HG03432 (cell line): ENCODE measurements at regions not wholly inside any gene's neighbourhood (a gene's known extent, or its start where the extent isn't known, plus 50 kb on each side); places are given as distances from the start of the nearest gene placed in this dataset.
"Not testable (repeated sequence)": the region's sequence is repeated elsewhere in the genome, so short reads cannot be mapped to it uniquely, and the experiment has no call there.

Experiments
- ATAC-seq: cut with Tn5 transposase; IDR thresholded peaks from one replicate; pipeline ENCODE4 v1.9.1; 2021; ENCODE audit warnings: mild to moderate bottlenecking, moderate library complexity; ENCODE audit not compliant: unreplicated experiment

GRCh38 chr4:17020451-17020850 is 122.0 kb upstream of the LDB2 start:
- no peak for ATAC-seq

DNA sequence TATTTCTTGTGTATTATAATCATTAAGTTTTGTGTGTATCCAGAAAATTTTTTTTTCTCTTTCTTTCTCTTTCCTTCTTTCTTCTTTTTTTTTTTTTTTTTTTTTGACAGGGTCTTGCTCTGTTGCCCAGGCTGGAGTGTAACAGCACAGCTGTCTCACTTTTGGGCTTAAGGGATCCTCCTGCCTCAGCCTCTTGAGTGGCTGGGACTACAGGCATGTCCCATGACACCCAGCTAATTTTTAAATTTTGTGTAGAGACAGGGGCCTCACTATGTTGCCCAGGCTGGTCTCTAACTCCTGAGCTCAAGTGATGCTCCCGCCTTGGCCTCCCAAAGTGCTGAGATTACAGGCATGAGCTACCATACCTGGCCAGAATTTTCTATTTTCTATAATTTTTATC is 120.2 kb upstream of the LDB2 start:
- not testable (repeated sequence) for ATAC-seq

DNA sequence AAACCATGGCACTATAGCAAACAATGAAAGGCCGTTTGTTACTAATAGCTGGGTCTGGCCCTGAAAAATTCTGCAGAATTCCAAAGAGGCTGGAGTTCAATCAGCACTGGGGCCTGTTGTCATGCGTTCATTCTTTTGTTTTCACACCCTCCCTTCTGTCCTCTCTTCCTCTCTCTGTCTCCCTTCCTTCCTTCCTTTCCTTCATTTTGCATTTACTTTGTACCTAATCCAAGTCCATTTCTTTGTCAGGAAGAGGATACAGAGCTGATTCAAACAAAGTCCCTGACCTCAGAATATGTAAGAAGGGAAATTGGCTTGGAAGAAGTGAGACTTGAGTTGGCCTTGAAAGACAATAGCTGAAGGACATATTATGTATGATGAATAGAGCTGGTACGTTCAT is 119.6 kb upstream of the LDB2 start:
- ATAC-seq: no peak

DNA sequence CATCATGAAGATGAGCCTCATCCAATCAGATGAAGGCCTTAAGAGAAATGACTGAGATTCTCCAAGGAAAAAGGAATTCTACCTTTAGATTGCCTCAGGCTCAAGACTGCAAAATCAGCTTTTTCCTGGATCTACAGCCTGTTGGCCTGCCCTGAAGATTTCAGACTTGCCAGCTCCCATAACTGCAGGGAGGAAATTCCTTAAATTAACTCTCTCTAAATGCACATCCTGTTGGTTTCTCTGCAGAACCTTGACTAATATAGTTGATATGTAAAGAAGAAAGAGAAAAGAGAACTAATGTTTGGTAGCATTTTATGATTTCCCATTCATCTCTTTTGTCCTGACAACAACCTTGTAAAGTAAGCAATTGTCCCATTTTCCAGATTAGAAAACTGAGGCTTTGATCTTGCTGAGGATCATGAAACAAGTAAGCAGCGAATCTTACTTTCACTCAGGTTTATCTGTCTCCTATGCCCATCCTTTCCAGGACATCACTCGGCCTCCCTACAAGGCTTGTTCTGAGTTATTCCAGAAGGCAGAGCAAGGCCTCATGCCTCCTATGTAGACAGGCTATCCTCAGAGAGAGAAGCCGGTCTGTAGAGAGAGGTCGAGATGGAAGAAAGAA is 115.0 kb upstream of the LDB2 start:
- ATAC-seq: no peak

- no peak for ATAC-seq
Measured at GRCh38 chr4:17012451-17012850, 114.0 kb upstream of the LDB2 start.

- no peak for ATAC-seq
Measured at GRCh38 chr4:17010426-17011087, 112.1 kb upstream of the LDB2 start.

DNA sequence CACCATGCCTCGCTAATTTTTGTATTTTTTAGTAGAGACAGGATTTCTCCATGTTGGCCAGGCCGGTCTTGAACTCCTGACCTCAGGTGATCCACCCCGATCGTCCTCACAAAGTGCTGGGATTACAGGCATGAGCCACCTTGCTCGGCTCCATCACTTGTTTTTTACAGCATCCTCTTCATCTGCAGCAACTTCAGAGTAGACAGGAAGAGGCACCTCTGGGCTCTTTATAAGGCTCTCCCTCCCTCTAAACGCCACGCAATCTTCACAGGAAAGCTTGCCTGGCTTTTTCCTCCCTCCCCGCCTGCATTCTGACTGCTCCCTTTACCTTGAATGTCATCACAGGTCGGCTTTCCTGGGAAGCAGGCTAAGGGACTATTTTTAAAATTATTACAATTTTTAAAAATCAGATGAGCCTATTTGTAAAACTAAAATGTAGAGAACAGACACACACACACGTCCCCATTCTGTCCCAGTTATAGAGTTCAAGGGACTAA is 111.5 kb upstream of the LDB2 start:
- ATAC-seq: no peak

DNA sequence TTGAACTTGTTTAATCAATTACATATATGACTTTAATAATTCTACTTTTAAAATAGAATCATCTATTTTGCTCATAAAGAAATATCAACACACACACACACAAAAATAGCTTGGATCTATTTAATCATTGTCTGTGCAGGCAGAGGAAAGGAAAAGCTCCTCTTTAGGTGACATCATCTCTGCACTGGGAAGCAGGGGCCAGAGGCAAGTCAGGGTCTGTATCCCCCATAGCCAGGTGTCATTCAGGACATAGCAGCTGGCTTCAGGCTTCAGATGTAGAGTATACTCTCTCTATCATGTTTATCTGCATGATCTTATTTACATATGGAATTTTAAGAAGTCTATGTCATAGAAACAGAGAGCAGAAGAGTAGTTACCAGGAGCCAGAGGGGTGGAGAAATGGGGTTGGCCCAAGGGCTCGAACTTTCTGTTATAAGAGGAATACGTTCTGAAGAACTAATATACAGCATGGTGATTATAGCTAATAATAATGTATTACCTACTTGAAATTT is 110.4 kb upstream of the LDB2 start:
- ATAC-seq: no peak

DNA sequence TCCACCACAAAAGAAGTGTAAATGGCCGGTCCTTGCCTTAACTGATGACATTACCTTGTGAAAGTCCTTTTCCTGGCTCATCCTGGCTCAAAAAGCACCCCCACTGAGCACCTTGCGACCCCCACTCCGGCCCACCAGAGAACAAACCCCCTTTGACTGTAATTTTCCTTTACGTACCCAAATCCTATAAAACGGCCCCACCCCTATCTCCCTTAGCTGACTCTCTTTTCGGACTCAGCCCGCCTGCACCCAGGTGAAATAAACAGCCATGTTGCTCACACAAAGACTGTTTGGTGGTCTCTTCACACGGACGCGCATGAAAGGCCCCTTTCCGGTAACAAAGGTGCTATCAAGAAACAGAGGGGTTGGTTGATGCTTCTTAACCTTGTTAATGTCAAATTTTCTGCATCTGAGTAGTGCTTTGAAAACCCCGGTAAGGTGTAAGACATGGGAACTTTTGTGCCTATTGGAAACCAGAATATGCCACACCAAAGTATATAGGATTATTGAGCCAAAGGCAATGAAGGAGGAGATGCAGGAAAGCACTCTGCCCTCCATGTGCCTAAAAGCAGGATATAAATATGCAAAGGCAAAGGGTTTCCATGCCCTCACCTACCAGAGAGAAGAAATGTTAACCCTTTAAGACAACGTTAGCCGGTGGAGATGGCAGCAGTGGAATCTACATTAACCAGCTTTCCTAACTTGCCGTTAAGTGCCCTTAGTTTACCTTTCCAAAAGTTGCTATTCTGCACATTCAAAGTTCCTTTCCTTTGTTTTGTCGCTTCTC is 105.4 kb upstream of the LDB2 start:
- not testable (repeated sequence) for ATAC-seq

DNA sequence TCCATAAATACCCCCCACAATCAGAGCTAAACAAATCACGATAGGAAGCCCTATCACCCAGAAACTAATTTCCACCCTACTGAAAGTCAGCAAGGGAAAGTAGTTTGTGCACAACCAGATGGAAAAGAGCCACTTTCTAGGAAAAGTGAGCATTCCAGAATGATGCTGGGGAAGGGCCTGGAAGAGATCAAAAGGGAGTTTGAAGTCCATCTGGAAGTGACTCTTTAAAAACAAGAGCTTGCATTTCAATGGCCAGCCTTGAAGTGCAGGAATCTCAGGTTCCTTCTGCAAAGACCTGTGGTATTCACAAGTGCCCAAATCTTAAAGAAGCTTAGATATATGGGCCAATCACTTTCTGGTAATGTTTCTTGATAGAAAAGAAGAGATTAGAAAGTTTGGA is 97.0 kb upstream of the LDB2 start:
- no peak for ATAC-seq

- no peak for ATAC-seq
Measured at GRCh38 chr4:16993956-16994840, 95.8 kb upstream of the LDB2 start.

GRCh38 chr4:16992566-16993225 is 94.3 kb upstream of the LDB2 start:
- no peak for ATAC-seq

- no peak for ATAC-seq
Measured at GRCh38 chr4:16991450-16991849, 93.0 kb upstream of the LDB2 start.

GRCh38 chr4:16989371-16989770 is 90.9 kb upstream of the LDB2 start:
- no peak for ATAC-seq

DNA sequence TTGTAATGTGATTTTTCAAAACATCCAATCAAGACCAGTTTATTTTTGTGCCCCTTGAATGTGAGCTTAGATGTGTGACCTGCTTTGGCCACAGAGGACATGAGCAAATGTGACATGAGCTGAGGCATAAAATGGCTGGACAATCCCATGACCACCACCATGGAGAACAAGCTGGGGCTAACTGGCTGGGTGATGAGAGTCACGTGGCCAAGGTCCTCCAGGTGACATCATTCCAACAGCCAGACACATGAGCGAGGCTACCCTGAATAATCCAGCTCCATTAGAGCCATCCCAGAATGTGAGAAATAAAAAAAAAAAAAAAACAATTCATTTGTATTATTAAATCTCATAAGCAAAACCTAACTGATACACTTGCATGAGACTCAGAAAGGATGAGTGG is 90.4 kb upstream of the LDB2 start:
- ATAC-seq: no peak

DNA sequence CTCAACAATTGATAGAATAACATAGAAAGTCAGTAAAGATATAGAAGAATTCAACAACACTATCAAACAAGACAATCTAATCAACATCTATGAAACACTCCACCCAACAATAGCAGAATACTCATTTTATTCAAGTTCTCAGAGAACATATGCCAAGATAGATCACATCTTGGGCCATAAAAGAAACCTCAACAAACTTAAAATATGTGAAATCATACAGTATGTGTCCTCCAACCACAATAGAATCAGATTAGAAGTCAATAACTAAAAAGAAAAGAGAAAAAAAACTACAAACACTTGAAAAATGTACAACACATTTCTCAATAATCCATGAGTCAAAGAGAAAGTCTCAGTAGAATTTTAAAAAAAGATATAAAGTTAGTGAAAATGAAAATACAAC is 78.6 kb upstream of the LDB2 start:
- no peak for ATAC-seq

DNA sequence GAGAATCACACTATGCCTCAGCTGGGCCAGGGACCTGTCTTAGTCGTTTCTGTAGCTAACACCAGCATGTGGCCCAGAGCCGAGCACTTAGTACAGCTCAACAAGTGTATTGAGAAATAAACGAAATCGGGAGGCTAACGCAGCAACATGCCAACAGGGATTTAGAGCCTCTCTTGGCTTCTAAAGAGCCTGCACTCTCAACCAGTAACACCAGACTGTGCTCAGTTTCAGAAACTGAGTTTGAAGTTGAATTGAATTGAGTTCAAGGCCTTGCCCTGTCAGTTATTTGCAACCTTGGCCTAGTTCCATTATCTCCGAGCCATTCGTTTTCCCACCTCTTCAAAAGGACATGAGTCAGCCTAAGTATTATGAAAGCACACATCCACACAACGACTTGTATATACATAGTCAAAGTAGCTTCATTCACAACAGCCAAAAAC is 71.3 kb upstream of the LDB2 start:
- no peak for ATAC-seq

GRCh38 chr4:16967722-16968121 is 69.3 kb upstream of the LDB2 start:
- ATAC-seq: no peak

GRCh38 chr4:16959305-16959704 is 60.9 kb upstream of the LDB2 start:
- ATAC-seq: no peak
